Keratinocyte (primary cell): ENCODE measurements at regions not wholly inside any gene's neighbourhood (a gene's known extent, or its start where the extent isn't known, plus 50 kb on each side); places are given as distances from the start of the nearest gene placed in this dataset.

Experiments used
- CTCF ChIP-seq, 3 experiments: IDR thresholded peaks in 1 of 3; conservative IDR thresholded peaks in 1 of 3; optimal IDR thresholded peaks in 1 of 3; 2 replicates in 2 of 3; 3 replicates in 1 of 3; pipeline versions ENCODE3 to v1.5.1; 2011; ENCODE audit warnings: low read length in 3 of 3, mild to moderate bottlenecking in 3 of 3, moderate library complexity in 2 of 3, control low read depth in 1 of 3, inconsistent platforms in 1 of 3; ENCODE audit not compliant: insufficient read depth in 2 of 3; ENCODE audit errors: extremely low read depth in 1 of 3
- EZH2 ChIP-seq: IDR thresholded peaks from one replicate; pipeline ENCODE4 v1.6.1; 2012; ENCODE audit warnings: inconsistent platforms, mild to moderate bottlenecking, low read length, moderate library complexity

DNA sequence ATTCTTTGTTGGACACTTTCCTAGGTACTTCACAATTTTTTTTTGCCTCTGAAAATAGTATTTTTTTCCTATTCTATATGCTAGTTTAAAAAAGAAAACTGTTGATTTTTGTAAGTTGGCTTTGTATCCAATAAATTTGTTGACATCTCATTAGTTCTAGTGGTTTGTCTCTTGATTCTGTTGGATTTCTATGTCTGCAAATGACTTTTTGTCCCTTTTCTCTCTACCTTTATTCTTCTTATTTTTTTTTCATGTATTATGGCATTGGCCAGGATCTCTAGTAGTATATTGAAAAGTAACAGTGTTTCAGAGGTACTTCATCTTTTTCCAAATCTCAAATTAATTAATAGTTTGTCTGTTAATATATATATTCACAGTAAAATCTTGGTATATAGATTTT is 59.1 kb upstream of the TSPAN11 start:
- TF ChIP-seq CTCF (optimal IDR thresholded peaks at IDR 0.05 in 1 of 3, IDR thresholded peaks at IDR 0.05 in 1 of 3, conservative IDR thresholded peaks at IDR 0.05 in 1 of 3; ENCODE audit: extremely low read depth in 1 of 3, insufficient read depth in 2 of 3, low read length in 3 of 3) (no peak), EZH2 (no peak)
